Adipocyte (in vitro differentiated cells): ENCODE measurements at regions not wholly inside any gene's neighbourhood (a gene's known extent, or its start where the extent isn't known, plus 50 kb on each side); places are given as distances from the start of the nearest gene placed in this dataset.
"Not testable (repeated sequence)": the region's sequence is repeated elsewhere in the genome, so short reads cannot be mapped to it uniquely, and the experiment has no call there.

ENCODE experiments used
- DNase-seq: peaks from one replicate; pipeline ENCODE4 v3.0.0-alpha.2; 2015; ENCODE audit warnings: low read depth
- H3K27me3 ChIP-seq: replicated peaks from 2 replicates; pipeline ENCODE4 v1.7.0; 2013; ENCODE audit warnings: mild to moderate bottlenecking, low read length, moderate library complexity; ENCODE audit not compliant: control insufficient read depth, insufficient read depth
- H3K36me3 ChIP-seq: 2 replicates; pipeline ENCODE4 v1.7.0; 2013; ENCODE audit warnings: low read length, mild to moderate bottlenecking, moderate library complexity; ENCODE audit not compliant: control insufficient read depth, insufficient read depth, severe bottlenecking
- H3K4me1 ChIP-seq: 2 replicates; pipeline ENCODE4 v1.7.0; 2013; ENCODE audit warnings: mild to moderate bottlenecking, low read length, moderate library complexity; ENCODE audit not compliant: control insufficient read depth, insufficient read depth
- H3K4me3 ChIP-seq: 2 replicates; pipeline ENCODE4 v1.7.0; 2013; ENCODE audit warnings: mild to moderate bottlenecking, low read length, moderate library complexity
- H3K9ac ChIP-seq: 2 replicates; pipeline ENCODE4 v1.7.0; 2013; ENCODE audit warnings: mild to moderate bottlenecking, low read length, moderate library complexity
- H3K9me3 ChIP-seq: 2 replicates; pipeline ENCODE4 v1.7.0; 2013; ENCODE audit warnings: mild to moderate bottlenecking, low read length, moderate library complexity; ENCODE audit not compliant: control insufficient read depth

DNA sequence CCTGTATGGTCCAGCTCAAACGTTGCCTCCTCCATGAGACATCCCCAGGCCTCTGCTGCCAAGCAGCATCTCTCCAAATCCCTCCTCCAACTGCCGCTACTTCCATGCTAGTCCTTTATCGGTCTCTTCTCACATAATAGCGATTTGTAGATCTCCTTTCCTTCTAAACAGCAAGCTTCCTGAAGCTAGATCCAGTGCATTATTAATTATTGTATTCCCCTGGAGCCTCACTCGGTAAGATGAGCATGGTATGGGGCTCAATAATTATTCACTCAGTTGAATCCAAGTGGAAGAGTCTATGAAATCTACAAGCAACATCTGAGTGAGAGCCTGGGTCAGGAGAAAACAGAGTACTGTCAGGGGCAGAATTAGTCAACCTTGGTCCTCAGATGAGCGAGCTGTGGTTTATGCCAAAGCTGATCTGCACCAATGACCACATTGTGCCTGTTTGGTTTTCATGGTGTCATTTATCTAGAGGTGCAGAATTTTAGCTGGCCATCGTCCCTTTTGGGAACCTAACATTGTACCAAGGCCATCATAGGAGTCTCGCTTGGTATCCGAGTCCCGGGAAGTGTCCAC lies 93.8 kb upstream of the UBE2E1 start:
- Histone ChIP-seq H3K36me3 (no peaks in the 10 kb centered on the region), H3K9me3 (peaks cover 3% of the 10 kb centered on the region), H3K9ac (no peak overlapping the region), H3K4me1 (peaks cover 15% of the 10 kb centered on the region), H3K27me3 (peaks cover 11% of the 10 kb centered on the region), H3K4me3 (peak overlapping the region; percentile 54)
- no peak for DNase-seq

DNA sequence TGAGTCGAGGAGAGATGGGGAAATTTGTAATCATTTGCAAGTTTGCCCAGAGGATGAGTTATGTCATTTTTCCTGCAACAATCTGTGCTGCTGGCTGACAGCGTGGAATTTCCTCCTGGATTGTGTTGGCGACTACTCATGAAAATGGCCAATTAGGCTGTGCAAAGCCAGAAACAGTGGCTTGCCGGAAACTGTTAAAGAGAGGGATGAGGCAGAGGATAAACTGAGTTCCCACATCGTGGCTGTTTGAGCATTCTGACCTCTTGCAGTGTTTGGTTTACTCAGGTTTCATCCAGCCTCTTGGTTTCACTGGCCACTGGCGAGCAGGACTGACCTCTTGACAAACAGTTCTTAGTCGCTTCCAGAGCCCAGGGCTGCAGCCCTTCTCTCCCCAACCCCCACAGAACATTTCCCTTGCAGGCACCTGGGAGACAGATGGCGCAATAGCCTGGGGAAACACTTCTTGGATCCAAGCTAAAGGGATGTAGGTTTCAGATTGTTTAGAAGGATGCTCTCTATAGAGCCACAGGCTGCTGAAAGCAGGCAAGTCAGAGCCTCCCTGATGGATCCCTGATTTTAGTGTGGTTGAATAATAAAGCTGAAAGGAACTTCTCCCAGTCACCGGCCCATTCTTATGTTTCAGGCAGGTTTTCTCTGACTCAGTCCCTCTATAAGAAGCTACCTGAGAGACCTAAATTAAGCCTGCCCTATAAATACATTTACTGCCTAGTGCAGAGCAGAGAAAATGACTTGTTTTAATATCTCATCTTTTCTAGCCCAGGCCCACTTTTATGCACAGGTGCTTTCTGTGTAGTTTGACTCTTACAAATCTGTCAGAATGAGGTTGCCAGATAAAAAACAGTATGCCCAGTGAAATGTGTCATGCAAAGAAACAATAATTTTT lies 92.8 kb upstream of the UBE2E1 start:
- peak overlapping the region; percentile 54 for H3K4me3 ChIP-seq

DNA sequence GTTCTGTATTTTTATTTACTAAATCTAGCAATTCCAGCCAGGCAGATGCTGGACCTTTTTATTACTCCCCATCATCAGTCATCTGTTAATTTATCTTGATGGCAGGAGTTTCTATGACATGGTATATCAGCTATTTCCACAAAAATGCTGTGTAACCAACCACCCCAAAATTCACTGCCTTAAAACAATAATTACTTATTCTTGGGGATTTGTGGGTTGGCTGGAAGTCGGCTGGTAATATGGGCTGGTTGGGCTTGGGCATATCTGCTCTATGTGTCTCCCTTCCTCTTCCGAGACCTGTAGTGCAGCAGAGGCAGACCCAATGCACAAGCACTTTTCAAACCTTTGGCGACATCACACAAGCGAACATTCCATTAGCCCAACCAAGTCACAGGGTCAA lies 92.1 kb upstream of the UBE2E1 start:
- peaks cover 11% of the 10 kb centered on the region for H3K27me3 ChIP-seq
- no peak for DNase-seq
- peaks cover 3% of the 10 kb centered on the region for H3K9me3 ChIP-seq
- H3K4me1 ChIP-seq: peaks cover 15% of the 10 kb centered on the region
- no peak overlapping the region for H3K4me3 ChIP-seq
- no peak overlapping the region for H3K9ac ChIP-seq
- H3K36me3 ChIP-seq: no peaks in the 10 kb centered on the region

More for the DNA sequence above, 92.8 kb upstream of the UBE2E1 start:
- H3K9ac ChIP-seq: no peak overlapping the region
- H3K4me1 ChIP-seq: peaks cover 15% of the 10 kb centered on the region
- H3K36me3 ChIP-seq: no peaks in the 10 kb centered on the region
- peaks cover 11% of the 10 kb centered on the region for H3K27me3 ChIP-seq
- H3K9me3 ChIP-seq: peaks cover 3% of the 10 kb centered on the region
- peak; percentile 61 for DNase-seq

DNA sequence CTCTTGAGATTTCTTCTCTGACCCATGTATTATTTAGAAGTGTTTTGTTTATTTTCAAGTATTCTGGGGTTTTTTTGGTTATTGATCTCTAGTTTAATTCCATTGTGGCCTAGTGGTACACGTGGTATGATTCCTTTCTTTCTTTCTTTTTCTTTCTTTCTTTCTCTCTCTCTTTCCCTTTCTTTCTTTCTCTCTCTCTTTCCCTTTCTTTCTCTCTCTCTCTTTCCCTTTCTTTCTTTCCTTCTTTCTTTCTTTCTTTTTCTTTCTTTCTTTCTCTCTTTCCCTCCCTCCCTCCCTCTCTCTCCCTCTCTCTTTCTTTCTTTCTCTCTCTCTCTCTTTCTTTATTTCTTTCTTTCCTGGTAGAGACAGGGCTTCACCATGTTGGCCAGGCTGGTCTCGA lies 85.7 kb upstream of the UBE2E1 start:
- Histone ChIP-seq H3K27me3 (no peaks in the 10 kb centered on the region), H3K9ac (no peak overlapping the region), H3K36me3 (no peaks in the 10 kb centered on the region), H3K4me1 (no peaks in the 10 kb centered on the region), H3K4me3 (no peak overlapping the region), H3K9me3 (peaks cover 3% of the 10 kb centered on the region)
- DNase-seq: no peak

DNA sequence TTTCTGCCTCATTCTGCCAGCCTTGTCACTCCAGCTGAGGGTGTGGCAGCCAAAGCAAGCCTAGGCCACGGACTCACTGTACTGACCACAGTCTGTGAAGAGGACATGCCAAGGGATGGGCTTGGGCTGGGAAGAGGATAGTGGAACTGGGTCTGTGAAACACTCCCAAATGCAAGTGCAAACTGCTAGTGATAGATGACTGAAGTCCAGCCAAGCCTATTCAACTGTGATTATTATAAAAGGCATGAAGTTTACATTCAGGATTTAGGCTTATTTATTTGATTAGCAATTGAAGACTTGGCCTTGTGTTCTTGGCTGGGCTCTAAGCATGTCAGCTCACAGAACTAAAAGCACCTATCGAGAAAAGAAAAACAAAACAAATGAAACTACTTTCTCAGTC lies 84.9 kb upstream of the UBE2E1 start:
- Histone ChIP-seq H3K4me3 (no peak overlapping the region), H3K4me1 (no peaks in the 10 kb centered on the region), H3K27me3 (no peaks in the 10 kb centered on the region), H3K9me3 (peaks cover 2% of the 10 kb centered on the region), H3K9ac (no peak overlapping the region), H3K36me3 (no peaks in the 10 kb centered on the region)
- DNase-seq: no peak

DNA sequence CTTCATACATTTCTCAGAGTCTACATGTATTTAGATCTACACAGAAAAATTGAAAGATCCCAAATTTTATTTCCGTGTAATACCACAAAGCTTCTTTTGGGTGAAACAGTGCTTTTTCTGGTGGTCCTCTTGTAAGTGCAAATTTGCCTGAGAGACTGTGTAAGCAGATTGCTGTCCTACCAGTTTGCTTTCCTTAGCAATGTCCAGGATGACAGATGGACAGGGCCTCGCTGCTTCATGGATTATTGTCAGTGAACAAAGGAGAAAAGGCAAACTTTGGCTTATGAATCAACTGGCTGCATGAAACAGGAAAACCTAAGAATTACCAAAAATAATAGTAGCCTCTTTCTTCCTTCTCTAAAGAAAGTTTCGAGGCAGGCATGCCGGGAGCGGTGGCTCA lies 82.6 kb upstream of the UBE2E1 start:
- Histone ChIP-seq H3K9ac (no peak overlapping the region), H3K36me3 (no peaks in the 10 kb centered on the region), H3K4me3 (no peak overlapping the region), H3K27me3 (no peaks in the 10 kb centered on the region), H3K9me3 (no peaks in the 10 kb centered on the region), H3K4me1 (no peaks in the 10 kb centered on the region)
- no peak for DNase-seq

DNA sequence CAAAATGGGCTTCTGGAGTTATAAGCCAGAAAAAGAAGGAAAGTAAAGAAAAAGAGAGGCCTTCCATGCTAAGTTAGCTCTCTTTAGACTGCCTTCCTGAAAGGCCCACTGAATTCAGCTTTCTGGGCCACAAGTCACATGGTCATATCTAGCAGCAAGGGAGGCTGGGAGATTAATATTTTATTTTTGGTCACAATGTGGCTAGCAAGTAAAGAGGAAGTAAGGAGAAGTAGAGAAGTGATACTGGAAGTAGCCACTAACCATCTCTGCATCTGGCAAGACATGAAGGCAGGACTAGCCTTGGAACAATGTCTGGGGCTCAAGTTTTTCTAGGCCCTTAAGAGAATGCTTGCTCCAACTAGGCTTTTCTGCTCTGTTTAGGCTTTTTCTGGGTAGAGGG lies 81.8 kb upstream of the UBE2E1 start:
- no peaks in the 10 kb centered on the region for H3K9me3 ChIP-seq
- H3K27me3 ChIP-seq: no peaks in the 10 kb centered on the region
- no peak overlapping the region for H3K9ac ChIP-seq
- no peak for DNase-seq
- H3K4me1 ChIP-seq: no peaks in the 10 kb centered on the region
- no peaks in the 10 kb centered on the region for H3K36me3 ChIP-seq
- no peak overlapping the region for H3K4me3 ChIP-seq

DNA sequence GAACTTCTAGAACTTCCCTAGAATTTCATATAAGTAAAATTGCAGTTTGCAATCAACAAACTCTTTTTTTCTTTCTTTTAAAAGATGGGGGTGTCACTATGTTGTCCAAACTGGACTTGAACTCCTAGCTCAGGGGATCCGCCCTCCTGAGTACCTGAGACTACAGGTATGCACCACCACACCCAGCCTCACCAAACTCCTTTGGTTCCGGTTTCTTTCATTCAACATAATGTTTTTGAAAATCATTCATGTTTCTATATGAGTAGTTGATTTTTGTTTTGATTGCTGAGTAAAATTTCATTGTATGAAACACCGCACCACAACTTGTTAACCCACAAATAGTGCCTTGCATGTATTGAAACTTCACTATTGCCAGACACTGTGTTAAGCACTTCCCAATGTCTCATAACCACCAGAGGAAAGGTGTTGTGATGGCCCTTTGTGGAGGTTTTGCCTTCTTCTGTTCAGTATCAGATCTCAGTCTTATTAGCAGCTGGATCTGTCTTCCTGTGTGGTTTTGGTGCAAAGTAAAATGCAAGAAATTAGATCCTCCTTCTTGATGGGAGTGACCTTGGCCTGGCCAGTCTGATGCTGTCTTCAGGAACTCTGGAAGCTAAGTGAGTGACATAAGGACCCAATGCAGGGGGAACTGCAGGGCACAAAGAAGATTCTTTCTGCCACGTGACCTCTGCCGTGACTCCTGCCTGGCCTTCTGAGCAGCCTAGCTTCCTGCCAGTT lies 78.8 kb upstream of the UBE2E1 start:
- H3K4me3 ChIP-seq: no peak overlapping the region
- H3K27me3 ChIP-seq: no peaks in the 10 kb centered on the region
- no peak overlapping the region for H3K9ac ChIP-seq
- DNase-seq: no peak
- peaks cover 7% of the 10 kb centered on the region for H3K4me1 ChIP-seq
- no peaks in the 10 kb centered on the region for H3K36me3 ChIP-seq
- H3K9me3 ChIP-seq: no peaks in the 10 kb centered on the region

DNA sequence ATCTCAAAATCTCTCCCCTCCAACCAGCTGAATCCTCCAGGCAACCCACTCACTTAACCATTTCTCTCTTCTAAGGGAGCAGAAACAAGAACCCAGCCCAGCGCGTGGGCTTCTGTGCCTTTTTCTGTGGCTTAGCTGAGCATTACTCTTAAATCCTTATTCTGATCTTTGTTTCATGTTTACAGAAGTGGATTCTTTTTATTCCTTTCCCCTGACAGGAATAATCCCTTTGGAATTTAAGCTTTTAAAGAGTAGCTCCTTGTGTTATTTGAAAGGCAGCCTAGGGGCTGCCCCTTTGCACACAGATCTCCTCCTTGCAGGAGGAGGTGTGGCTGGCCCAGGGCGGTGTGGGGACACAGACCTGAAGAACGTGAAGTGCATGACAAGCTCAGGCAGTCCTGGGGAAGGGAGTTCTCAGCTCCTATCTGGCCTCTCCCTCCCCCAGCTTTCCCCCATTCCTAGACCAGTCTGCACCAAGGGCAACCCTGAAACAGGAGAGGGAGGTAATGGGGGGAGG lies 77.1 kb upstream of the UBE2E1 start:
- Histone ChIP-seq H3K27me3 (no peaks in the 10 kb centered on the region), H3K9me3 (no peaks in the 10 kb centered on the region), H3K9ac (no peak overlapping the region), H3K4me1 (peaks cover 7% of the 10 kb centered on the region), H3K36me3 (no peaks in the 10 kb centered on the region), H3K4me3 (no peak overlapping the region)
- peak; percentile 73 for DNase-seq

DNA sequence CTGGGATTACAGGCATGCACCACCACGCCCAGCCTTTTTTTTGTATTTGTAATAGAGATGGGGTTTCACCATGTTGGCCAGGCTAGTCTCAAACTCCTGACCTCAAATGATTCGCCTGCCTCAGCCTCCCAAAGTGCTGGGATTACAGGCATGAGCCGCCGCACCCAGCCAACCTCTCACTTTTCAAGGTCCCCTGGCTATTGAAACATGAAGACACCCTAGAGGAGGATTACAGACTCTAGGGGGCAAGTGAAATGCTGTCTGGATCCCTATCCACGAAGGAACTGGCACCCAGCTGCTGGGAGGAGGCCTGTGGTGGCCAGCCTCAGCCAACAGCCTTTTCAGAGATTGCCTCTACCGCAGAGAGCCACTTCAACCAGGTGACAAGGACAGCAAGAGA lies 76.4 kb upstream of the UBE2E1 start:
- not testable (repeated sequence) for H3K4me3 ChIP-seq, H3K9me3 ChIP-seq, H3K36me3 ChIP-seq, H3K27me3 ChIP-seq, DNase-seq, H3K9ac ChIP-seq, H3K4me1 ChIP-seq

DNA sequence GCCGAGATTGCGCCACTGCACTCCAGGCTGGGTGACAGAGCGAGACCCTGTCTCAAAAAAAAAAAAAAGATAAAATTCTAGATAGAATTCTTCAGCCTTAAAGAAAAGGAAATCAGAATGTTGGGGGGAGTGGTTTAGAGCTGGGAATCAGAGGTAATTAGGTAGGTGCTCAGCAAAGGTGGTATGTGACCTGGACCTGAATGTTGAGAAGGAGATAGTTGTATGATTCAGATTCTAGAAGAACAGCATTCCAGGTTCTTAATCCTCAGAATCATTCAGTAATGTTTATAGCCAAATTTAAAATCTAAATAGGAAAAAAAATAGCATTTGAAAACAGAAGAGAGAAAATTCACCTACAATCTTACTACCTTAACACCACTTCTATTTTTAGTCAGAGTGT lies 71.3 kb upstream of the UBE2E1 start:
- no peaks in the 10 kb centered on the region for H3K36me3 ChIP-seq
- peaks cover 28% of the 10 kb centered on the region for H3K4me1 ChIP-seq
- H3K9me3 ChIP-seq: no peaks in the 10 kb centered on the region
- no peaks in the 10 kb centered on the region for H3K27me3 ChIP-seq
- no peak overlapping the region for H3K4me3 ChIP-seq
- no peak overlapping the region for H3K9ac ChIP-seq
- no peak for DNase-seq
